Embryonic facial prominence (tissue), 1 donor: ENCODE measurements at regions not wholly inside any gene's neighbourhood (a gene's known extent, or its start where the extent isn't known, plus 50 kb on each side); places are given as distances from the start of the nearest gene placed in this dataset.
"Not testable (repeated sequence)": the region's sequence is repeated elsewhere in the genome, so short reads cannot be mapped to it uniquely, and the experiment has no call there.

Experiments
- DNase-seq: peaks from one replicate; pipeline ENCODE4 v3.0.0-alpha.2; 2016; ENCODE audit errors: extremely low spot score

DNA sequence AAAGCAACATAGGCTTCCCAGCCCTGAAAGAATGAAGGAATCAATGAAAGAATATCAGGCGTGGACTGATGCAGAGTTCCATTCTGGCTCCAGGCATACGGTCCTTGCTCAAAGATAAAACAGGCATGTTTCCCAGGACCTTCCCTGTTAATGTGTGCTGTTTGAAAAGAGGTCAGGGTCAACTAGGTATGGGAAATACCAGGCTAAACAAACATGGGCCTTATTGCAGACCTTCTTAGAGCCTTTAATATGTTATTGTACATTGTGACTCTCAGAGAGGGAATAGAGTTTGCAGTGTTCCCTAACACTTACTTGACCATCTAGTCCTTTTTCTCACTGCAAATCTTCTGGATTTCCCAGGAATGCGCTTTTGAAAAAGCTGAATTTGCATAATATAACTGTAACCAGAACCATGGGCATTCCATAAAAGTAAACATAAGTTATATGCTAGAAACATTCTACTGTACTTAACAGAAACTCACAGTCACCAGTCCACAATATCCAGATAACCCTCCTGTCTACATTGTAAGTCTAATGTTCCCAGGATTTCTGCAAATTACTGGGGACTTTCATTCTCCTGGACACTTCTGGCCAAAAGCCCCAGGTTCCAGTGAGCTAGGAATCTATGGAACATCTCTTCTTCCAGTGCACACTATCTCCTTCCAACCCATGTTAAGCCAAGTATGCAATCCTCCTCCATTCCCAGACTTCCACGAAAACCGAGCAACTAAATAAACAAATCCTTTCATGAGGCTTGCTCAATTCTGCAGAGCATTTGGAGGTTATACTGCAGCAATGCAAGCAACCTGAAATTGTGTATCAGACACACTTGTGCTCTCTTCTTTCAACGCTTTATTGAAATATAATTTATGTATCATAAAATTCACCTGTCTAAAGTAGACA, 486.6 kb downstream of the SETD4 start:
- DNase-seq = no peak

DNA sequence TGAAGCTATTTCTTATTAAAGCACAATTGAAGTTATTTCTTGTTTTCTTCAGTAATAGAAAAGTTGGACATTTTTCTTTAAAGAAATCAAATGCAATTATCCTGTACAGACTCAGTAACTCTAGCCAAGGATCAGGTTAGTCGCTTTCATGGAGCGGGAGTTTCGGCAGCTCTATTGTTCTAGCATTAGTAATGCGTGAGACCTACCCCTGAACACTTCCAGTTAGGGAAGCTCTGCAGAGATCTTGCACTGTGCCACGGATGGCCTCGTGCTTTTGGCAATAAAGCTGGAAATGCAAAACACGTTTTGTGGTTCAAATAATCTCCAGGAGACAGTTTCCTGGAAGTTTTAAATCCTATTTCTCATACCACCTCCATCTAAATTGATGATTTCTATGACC, 488.4 kb downstream of the SETD4 start:
- DNase-seq = no peak

DNA sequence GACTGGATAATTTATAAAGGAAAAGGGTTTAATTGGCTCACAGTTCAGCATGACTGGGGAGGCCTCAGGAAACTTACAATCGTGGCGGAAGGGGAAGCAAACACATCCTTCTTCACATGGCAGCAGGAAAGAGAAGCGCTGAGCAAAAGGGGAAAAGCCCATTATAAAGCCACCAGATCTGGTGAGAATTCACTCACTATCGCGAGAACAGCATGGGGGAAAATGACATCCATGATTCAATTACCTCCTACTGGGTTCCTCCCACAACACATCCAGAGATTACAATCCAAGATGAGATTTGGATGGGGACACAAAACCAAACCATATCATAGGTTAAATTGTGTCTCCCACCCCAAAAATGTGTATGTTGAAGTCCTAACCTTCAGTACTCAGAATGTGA, 491.7 kb downstream of the SETD4 start:
- DNase-seq = no peak

GRCh38 chr21:35566874-35567273, 493.5 kb downstream of the SETD4 start:
- DNase-seq = no peak

DNA sequence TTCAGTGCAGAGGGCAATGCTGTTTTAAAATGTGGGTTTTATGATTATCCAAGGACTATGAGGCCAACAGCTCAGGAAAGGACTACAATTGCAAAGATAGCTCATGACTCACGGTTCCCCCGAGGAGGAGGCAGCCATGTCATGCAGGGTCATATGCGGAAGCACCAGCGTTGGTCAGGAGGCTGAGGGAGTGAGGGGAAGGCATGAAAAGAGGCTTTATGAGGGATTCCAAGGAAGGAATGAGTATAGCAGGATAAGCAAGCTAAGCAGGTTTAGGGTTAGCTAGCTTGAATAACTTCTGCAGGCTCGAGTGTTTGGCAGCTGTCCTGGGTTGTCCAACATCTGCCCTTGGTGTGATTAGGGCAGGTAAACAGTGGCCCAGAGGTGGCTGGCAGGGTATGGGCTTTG, 495.1 kb downstream of the SETD4 start:
- DNase-seq = no peak

DNA sequence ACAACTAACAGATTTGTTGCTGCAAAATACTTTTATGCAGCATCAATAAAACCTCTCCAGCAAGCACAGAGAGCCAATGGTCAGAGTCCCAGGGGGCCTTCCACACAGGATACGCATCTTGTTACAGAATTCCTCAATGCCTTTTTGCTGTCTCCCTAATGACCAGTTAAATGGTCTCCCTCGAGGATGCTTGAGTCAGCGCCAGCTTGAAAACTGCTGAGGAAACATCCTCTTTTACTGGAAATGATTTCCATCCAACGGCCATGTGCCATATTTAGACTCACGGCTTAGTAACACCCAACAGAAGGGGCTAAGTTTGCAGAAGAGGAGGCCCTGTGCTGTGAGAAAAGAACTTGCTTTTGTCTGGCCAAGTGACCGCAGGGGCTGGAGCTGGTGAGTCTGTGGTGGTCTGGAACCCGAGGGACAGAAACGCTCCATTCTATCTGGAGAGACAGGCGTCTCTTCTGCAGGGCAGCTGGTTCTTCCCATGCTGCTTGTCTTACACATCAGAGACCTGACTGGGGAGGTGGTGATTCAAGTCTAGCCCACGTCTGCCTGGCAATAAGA, 496.4 kb downstream of the SETD4 start:
- DNase-seq = no peak

- no peak for DNase-seq
These were observed 497.4 kb downstream of the SETD4 start for GRCh38 chr21:35562876-35563275.

DNA sequence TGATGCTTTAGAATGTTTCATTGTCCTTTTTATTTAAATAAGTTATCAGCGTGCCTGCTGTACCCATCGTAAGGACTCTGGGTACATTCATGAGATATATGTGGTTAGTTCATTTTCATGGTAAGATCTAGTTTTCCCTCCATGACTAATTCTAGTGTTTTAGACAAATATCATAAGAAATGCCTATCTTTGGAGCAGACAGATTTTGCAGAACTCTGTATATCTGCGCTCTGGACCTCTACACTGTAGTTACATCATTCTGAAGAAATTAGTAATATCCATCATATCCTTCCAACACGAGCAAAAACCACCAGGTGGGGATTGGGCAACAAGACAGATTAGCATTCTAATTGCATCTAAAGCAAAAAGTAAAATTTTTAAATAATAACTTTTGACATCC, 499.2 kb downstream of the SETD4 start:
- no peak for DNase-seq

DNA sequence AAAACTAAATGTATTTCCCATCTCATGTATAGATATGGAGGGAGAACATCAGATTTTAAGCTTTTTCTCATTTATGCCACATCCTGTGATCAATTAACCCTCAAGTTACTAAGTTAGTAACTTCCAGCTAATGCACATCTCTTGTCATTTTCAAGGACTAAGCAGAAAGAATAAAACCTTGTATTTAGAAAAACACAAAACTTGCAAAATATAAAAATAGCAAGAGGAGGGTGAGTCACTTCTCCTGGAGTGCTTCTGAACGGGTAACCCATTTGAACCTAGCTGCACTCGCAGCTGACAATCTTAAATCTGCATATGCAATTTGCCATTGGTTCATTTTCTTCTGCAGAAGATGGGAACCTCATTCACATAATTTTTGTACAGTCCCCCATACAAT, 500.5 kb downstream of the SETD4 start:
- no peak for DNase-seq

DNA sequence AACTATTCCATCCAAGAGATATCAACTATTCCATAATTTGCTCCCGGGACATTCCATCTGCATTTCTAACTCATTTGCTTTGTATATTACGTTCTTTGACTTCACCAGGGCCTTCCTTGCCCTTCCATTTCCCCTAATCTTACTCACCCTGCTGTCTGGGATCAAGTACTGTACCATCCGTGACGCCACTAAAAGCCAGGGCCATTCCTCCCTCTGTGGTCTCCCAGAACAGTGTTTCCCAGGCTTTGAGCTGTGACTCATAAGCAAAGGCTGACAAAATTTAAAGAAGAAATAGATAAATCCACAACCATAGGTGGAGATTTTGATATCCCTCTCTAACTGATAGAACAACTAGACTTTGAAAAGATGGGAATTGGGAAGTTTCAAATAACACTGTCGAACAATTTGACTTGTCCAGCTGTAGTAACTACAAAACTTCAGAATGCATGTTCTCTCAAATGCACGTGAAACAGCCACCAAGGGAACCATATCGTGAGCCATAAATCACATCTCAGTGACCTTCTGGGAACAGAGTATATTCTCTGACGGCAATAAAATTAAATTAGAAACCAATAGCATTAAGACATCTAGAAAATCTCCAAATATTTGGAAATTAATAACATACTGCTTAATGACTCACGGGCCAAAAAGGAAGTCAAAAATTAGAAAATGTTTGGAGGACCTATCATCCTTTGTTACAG, 501.0 kb downstream of the SETD4 start:
- no peak for DNase-seq

DNA sequence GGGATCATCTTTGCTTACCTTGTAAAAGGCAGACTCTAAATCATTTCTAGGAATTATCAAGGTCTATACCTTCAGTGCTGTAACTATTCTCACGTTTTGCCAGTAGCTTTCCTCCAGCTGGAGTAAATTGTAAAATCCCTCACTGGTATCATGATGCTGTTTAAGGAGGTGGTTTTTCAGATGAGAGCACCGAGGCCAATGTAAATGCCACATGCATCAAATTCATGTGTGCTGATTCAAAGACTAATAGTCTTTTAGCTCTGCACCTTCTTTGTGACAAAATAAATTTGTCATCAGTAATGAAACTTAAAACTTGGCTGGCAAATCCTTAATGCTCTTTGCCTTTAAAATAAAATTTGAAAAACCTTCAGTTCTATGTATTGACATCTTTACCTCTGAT, 503.8 kb downstream of the SETD4 start:
- no peak for DNase-seq

GRCh38 chr21:35552483-35552882, 503.4 kb upstream of the RUNX1 start:
- DNase-seq = not testable (repeated sequence)

GRCh38 chr21:35548904-35549615, 500.0 kb upstream of the RUNX1 start:
- DNase-seq = no peak

GRCh38 chr21:35547946-35548774, 499.1 kb upstream of the RUNX1 start:
- DNase-seq = no peak

GRCh38 chr21:35543746-35544145, 494.6 kb upstream of the RUNX1 start:
- DNase-seq = no peak

- DNase-seq = no peak
These were observed 492.0 kb upstream of the RUNX1 start for GRCh38 chr21:35540950-35541638.

- no peak for DNase-seq
These were observed 489.3 kb upstream of the RUNX1 start for GRCh38 chr21:35538386-35538785.

DNA sequence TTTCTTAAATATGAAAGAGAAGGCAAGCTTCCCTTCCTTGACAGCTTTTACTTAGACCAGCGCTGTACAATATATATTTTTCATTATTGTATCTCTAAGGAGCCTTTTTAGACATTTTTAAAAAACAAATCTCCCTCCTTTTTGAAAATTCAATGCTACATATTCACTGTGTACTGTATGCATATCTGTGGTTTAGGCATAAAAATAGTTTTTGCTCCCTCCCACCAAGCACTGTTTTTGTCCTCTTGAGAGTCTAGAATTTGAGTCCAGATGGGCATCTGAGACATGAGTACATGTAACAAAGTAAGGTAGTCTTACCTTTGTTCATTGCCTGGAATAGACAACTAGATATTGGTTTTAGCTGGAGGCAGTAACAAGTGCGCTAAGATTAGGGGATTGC, 488.5 kb upstream of the RUNX1 start:
- DNase-seq = no peak

DNA sequence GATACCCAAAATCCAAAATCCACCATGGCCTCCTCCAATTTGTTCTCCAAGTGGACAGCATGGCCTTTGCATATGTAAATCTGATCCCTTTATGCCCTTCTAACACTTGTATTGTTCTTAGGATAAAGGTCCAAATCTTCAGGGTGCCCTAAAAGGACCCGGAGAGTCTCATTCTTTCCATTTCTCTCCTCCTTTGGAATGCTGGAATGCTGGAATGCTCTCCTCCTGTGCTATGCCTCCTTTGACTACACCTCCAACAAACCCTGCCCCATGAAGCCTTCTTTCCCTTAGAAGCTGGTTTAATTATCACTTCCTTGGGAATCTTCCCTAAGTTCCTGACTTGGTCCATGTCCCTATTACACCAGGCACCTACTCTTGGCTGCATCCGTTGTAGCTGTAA, 484.8 kb upstream of the RUNX1 start:
- DNase-seq = no peak

DNA sequence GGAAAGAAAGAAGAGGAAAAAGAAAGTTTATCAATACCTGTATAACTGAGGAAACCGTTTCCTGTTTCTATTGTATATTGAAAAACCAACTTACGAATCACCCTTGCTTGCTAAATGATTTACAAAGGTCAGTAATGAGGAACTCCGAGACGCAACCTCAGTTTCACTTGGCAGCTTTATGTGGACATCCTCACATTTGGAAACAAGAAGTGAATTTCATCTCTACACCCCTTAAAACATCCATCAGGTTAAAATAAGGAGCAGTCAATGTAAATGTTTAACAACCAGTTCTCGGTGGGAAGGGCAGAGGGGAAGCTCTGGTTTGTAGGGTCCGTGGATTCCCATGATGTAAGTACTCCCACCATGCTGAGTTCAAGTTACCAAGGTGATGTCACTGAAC, 481.7 kb upstream of the RUNX1 start:
- DNase-seq = no peak
